Cardiac muscle cell (in vitro differentiated cells and primary cell): ENCODE measurements at regions not wholly inside any gene's neighbourhood (a gene's known extent, or its start where the extent isn't known, plus 50 kb on each side); places are given as distances from the start of the nearest gene placed in this dataset.

Experiments
- DNase-seq, 2 donors: peaks; one replicate each; pipeline versions ENCODE4 v3.0.0 to v3.0.0-alpha.2; 2010 to 2017; ENCODE audit warnings: low read depth in 1 of 2, low spot score in 1 of 2
- H3K27ac ChIP-seq: fragments of 200-600 bp; sonication (generic); 2 replicates; pipeline ENCODE4 v1.5.1; 2016
- H3K27me3 ChIP-seq: fragments of 200-600 bp; sonication (generic); 2 replicates; pipeline ENCODE4 v1.6.0; 2016; ENCODE audit warnings: control low read depth
- H3K36me3 ChIP-seq: fragments of 200-600 bp; sonication (generic); 2 replicates; pipeline ENCODE4 v1.5.1; 2016; ENCODE audit warnings: control low read depth
- H3K4me1 ChIP-seq: fragments of 200-600 bp; sonication (generic); 2 replicates; pipeline ENCODE4 v1.8.1; 2017; ENCODE audit warnings: low read depth, mild to moderate bottlenecking, mixed run types
- H3K4me3 ChIP-seq: fragments of 200-600 bp; sonication (generic); 2 replicates; pipeline ENCODE4 v1.5.1; 2016; ENCODE audit warnings: mild to moderate bottlenecking
- H3K9me3 ChIP-seq: fragments of 200-600 bp; sonication (generic); 2 replicates; pipeline ENCODE4 v1.5.1; 2017; ENCODE audit warnings: low read depth, mild to moderate bottlenecking, control low read depth
- CTCF ChIP-seq: IDR thresholded peaks from 2 replicates; pipeline ENCODE4 v1.5.1; 2012; ENCODE audit warnings: low read depth, mild to moderate bottlenecking, low read length

GRCh38 chr12:97082029-97082428 is 175.0 kb downstream of the NEDD1 start:
- no peak overlapping the region for H3K4me3 ChIP-seq
- peaks cover 10% of the 10 kb centered on the region for H3K4me1 ChIP-seq
- no peaks in the 10 kb centered on the region for H3K9me3 ChIP-seq
- H3K27me3 ChIP-seq = no peaks in the 10 kb centered on the region
- TF ChIP-seq CTCF = no peak
- no peaks in the 10 kb centered on the region for H3K36me3 ChIP-seq
- H3K27ac ChIP-seq = no peak overlapping the region
- no peak for DNase-seq

GRCh38 chr12:97093187-97093683 is 186.2 kb downstream of the NEDD1 start:
- H3K4me3 ChIP-seq = no peak overlapping the region
- no peaks in the 10 kb centered on the region for H3K4me1 ChIP-seq
- H3K9me3 ChIP-seq = no peaks in the 10 kb centered on the region
- no peak overlapping the region for H3K27ac ChIP-seq
- no peaks in the 10 kb centered on the region for H3K27me3 ChIP-seq
- TF ChIP-seq CTCF = no peak
- DNase-seq = no peak
- H3K36me3 ChIP-seq = no peaks in the 10 kb centered on the region

- Histone ChIP-seq H3K4me3 (no peak overlapping the region), H3K27ac (no peak overlapping the region), H3K27me3 (no peaks in the 10 kb centered on the region), H3K36me3 (no peaks in the 10 kb centered on the region), H3K9me3 (no peaks in the 10 kb centered on the region), H3K4me1 (no peaks in the 10 kb centered on the region)
- DNase-seq = no peak
- TF ChIP-seq CTCF = no peak
Observed at GRCh38 chr12:97097734-97098133, 190.7 kb downstream of the NEDD1 start.

GRCh38 chr12:97109441-97109840 is 202.4 kb downstream of the NEDD1 start:
- H3K27me3 ChIP-seq = no peaks in the 10 kb centered on the region
- no peaks in the 10 kb centered on the region for H3K36me3 ChIP-seq
- TF ChIP-seq CTCF = no peak
- H3K27ac ChIP-seq = no peak overlapping the region
- H3K9me3 ChIP-seq = no peaks in the 10 kb centered on the region
- no peaks in the 10 kb centered on the region for H3K4me1 ChIP-seq
- H3K4me3 ChIP-seq = no peak overlapping the region
- DNase-seq = no peak

- Histone ChIP-seq H3K9me3 (no peaks in the 10 kb centered on the region), H3K36me3 (no peaks in the 10 kb centered on the region), H3K4me3 (no peak overlapping the region), H3K27me3 (no peaks in the 10 kb centered on the region), H3K27ac (no peak overlapping the region), H3K4me1 (no peaks in the 10 kb centered on the region)
- no peak for DNase-seq
- TF ChIP-seq CTCF = no peak
Observed at GRCh38 chr12:97112136-97112535, 205.1 kb downstream of the NEDD1 start.
